ENCODE measurements at regions not wholly inside any gene's neighbourhood (a gene's known extent, or its start where the extent isn't known, plus 50 kb on each side); places are given as distances from the start of the nearest gene placed in this dataset.

DNA sequence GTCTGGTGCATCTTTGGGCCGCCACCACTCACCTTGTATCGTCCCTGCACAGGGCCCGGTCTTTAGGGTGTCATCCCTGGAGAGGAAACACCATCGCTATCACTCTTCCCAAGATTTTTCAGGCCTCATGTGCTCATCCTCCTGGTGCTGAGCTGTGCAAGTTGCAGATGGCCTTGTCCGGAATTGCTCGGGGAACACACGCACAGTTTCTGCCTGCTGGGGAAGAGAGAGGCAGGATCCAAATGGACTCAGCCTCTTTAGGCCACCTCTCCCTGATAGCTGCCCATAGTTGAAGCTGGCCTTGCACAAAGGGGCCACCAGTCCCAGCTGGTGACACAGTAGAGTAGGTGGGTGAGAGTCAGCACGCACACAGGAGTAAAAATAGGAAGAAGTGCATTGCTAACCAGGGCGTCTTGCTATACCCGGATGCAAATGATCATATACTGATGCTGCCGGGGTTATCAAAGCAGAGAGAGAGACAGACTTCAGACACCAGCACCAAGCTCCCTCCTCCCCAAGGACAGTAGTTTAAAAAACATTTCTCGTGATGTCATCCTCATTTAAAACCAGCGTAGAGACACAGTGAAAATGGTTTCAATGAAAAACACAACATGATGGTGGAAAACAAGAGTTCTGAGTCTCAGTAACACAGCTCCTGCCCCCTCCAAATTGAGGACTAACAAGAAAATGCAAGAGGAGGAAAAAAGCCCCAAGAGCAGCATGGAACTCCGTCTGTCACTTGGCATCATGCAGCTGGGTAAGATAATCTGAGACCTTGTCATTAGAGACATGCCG is 147.5 kb upstream of the NCK2 start:
- TF ChIP-seq, protein P1, sequence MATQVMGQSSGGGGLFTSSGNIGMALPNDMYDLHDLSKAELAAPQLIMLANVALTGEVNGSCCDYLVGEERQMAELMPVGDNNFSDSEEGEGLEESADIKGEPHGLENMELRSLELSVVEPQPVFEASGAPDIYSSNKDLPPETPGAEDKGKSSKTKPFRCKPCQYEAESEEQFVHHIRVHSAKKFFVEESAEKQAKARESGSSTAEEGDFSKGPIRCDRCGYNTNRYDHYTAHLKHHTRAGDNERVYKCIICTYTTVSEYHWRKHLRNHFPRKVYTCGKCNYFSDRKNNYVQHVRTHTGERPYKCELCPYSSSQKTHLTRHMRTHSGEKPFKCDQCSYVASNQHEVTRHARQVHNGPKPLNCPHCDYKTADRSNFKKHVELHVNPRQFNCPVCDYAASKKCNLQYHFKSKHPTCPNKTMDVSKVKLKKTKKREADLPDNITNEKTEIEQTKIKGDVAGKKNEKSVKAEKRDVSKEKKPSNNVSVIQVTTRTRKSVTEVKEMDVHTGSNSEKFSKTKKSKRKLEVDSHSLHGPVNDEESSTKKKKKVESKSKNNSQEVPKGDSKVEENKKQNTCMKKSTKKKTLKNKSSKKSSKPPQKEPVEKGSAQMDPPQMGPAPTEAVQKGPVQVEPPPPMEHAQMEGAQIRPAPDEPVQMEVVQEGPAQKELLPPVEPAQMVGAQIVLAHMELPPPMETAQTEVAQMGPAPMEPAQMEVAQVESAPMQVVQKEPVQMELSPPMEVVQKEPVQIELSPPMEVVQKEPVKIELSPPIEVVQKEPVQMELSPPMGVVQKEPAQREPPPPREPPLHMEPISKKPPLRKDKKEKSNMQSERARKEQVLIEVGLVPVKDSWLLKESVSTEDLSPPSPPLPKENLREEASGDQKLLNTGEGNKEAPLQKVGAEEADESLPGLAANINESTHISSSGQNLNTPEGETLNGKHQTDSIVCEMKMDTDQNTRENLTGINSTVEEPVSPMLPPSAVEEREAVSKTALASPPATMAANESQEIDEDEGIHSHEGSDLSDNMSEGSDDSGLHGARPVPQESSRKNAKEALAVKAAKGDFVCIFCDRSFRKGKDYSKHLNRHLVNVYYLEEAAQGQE (tag by site-specific recombination; IDR thresholded peaks at IDR 0.05), result no peak
- TF ChIP-seq, protein P2, sequence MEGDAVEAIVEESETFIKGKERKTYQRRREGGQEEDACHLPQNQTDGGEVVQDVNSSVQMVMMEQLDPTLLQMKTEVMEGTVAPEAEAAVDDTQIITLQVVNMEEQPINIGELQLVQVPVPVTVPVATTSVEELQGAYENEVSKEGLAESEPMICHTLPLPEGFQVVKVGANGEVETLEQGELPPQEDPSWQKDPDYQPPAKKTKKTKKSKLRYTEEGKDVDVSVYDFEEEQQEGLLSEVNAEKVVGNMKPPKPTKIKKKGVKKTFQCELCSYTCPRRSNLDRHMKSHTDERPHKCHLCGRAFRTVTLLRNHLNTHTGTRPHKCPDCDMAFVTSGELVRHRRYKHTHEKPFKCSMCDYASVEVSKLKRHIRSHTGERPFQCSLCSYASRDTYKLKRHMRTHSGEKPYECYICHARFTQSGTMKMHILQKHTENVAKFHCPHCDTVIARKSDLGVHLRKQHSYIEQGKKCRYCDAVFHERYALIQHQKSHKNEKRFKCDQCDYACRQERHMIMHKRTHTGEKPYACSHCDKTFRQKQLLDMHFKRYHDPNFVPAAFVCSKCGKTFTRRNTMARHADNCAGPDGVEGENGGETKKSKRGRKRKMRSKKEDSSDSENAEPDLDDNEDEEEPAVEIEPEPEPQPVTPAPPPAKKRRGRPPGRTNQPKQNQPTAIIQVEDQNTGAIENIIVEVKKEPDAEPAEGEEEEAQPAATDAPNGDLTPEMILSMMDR (tag by site-specific recombination; IDR thresholded peaks at IDR 0.05), result no peak
- no peak for TF ChIP-seq SETDB1 (IDR thresholded peaks at IDR 0.05; ENCODE audit: insufficient read length, low read length)
- TF ChIP-seq ZNF560 (tag by site-specific recombination; IDR thresholded peaks at IDR 0.05; ENCODE audit: borderline replicate concordance), result no peak
- no peak for TF ChIP-seq ZNF768 (tag by site-specific recombination; IDR thresholded peaks at IDR 0.05)
- TF ChIP-seq KLF9 (tag by site-specific recombination; IDR thresholded peaks at IDR 0.05; ENCODE audit: low read depth), result no peak
